ENCODE measurements at regions not wholly inside any gene's neighbourhood (a gene's known extent, or its start where the extent isn't known, plus 50 kb on each side); places are given as distances from the start of the nearest gene placed in this dataset.

DNA sequence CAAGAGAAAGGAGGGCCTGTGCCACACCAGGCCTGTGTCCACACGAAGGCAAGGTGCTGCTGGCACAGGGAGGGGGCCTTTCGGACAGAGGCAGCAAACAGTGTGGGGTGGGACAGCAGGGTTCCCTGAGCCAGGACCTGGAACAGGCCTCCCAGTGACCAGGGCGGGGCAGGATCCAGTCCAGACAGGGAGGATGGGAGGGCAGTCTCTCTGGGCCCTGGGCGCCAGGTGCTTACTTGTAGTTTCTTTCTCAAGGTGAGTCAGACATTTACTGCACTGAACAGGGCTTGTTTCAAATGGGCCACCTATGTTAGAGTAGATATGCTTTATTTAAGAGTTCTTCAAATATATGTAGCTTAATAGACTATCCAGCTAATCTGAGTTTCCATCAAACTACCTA is 52.8 kb upstream of the STUM start:
- no peak overlapping the region for H3K9ac ChIP-seq (ENCODE audit: insufficient read depth in 1 of 2, low read length in 2 of 2)
- TF ChIP-seq, protein P1, sequence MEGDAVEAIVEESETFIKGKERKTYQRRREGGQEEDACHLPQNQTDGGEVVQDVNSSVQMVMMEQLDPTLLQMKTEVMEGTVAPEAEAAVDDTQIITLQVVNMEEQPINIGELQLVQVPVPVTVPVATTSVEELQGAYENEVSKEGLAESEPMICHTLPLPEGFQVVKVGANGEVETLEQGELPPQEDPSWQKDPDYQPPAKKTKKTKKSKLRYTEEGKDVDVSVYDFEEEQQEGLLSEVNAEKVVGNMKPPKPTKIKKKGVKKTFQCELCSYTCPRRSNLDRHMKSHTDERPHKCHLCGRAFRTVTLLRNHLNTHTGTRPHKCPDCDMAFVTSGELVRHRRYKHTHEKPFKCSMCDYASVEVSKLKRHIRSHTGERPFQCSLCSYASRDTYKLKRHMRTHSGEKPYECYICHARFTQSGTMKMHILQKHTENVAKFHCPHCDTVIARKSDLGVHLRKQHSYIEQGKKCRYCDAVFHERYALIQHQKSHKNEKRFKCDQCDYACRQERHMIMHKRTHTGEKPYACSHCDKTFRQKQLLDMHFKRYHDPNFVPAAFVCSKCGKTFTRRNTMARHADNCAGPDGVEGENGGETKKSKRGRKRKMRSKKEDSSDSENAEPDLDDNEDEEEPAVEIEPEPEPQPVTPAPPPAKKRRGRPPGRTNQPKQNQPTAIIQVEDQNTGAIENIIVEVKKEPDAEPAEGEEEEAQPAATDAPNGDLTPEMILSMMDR (IDR thresholded peaks at IDR 0.05; ENCODE audit: control extremely low read depth, extremely low read depth): no peak
- no peak overlapping the region for H3K4me3 ChIP-seq
- ATAC-seq (ENCODE audit: insufficient read depth, low FRiP score): no peak
- no peaks in the 10 kb centered on the region for H3K9me3 ChIP-seq (ENCODE audit: control insufficient read depth in 4 of 4, insufficient read depth in 3 of 4, low read length in 3 of 4)
- no peak for DNase-seq
- no peak overlapping the region for H3K27ac ChIP-seq (ENCODE audit: low read depth in 1 of 2, low read length in 1 of 2)
- no peaks in the 10 kb centered on the region for H3K4me1 ChIP-seq (ENCODE audit: control insufficient read depth in 5 of 5, insufficient read depth in 5 of 5, low read length in 5 of 5)
- peaks cover 0 to 3% (median 0%) of the 10 kb centered on the region in 3 donors for H3K27me3 ChIP-seq (ENCODE audit: control insufficient read depth in 3 of 3, insufficient read depth in 3 of 3, low read length in 2 of 3)
- 90 to 94% methylated on average over 4 of the region's 4 CpGs for WGBS, 2 donors
- H3K36me3 ChIP-seq (ENCODE audit: control insufficient read depth in 4 of 4, insufficient read depth in 4 of 4, low read length in 4 of 4): no peaks in the 10 kb centered on the region

DNA sequence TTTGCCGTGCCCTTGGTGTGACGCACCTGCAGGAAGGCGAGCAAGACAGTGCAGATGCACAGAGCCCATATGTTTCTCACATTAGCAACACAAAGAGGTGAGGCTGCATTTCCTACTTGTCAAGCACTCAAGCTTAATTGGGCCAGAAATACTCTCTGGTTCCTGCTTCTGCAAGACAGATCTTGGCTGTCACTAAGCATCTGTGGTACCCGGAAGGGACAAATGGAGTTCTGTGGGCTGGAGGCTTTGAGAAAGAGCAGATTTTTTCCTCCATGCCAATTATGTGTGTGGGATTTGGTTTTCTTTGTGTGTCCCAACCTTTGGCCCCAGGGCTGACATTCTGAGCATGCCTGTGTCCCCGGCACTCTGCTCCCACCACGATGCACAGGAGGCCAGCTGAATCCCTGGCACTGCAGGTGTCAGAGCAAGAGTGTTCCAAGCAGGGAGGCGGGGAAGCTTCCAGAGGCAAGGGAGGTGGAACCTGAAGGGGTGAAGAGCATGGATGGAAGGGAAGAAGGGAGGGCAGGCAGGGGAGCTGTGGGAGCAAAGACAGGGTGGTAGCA is 52.0 kb upstream of the STUM start:
- 80 to 82% methylated on average over 7 of the region's 7 CpGs for WGBS, 2 donors
- TF ChIP-seq, protein P1 (IDR thresholded peaks at IDR 0.05; ENCODE audit: control extremely low read depth, extremely low read depth): no peak
- Histone ChIP-seq H3K9ac (ENCODE audit: insufficient read depth in 1 of 2, low read length in 2 of 2) (no peak overlapping the region), H3K27me3 (ENCODE audit: control insufficient read depth in 3 of 3, insufficient read depth in 3 of 3, low read length in 2 of 3) (peaks cover 0 to 3% (median 0%) of the 10 kb centered on the region in 3 donors), H3K4me3 (no peak overlapping the region), H3K9me3 (ENCODE audit: control insufficient read depth in 4 of 4, insufficient read depth in 3 of 4, low read length in 3 of 4) (no peaks in the 10 kb centered on the region), H3K27ac (ENCODE audit: low read depth in 1 of 2, low read length in 1 of 2) (no peak overlapping the region), H3K4me1 (ENCODE audit: control insufficient read depth in 5 of 5, insufficient read depth in 5 of 5, low read length in 5 of 5) (no peaks in the 10 kb centered on the region), H3K36me3 (ENCODE audit: control insufficient read depth in 4 of 4, insufficient read depth in 4 of 4, low read length in 4 of 4) (no peaks in the 10 kb centered on the region)
- DNase-seq (no peak), ATAC-seq (ENCODE audit: insufficient read depth, low FRiP score) (no peak)

DNA sequence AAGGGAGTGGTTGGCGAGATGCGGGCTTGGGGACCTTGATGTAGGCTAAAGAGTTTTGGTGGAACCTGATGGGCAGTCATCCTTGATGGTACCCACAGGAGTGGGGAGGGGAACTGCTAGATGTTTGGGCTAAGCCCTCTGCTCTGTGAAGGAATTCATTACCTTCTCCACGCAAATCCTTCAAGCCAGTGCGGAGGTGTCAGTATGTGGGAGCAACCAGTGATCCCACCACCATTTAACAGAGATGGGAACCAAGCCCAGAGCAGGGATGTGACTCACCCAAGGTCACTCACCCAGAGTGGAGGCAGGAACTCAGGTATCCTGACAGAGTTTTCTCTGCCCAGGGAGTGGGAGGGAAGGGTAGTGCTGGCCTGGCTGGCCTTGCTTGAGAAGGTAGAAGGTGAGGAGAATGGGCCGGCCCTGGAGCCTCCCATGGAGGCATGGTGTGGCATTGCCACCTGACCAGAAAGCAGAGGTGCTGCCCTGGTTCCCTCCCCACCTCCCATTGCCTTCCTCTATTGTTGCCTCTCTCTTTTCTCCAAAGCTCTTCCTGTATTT is 51.2 kb upstream of the STUM start:
- H3K36me3 ChIP-seq (ENCODE audit: control insufficient read depth in 4 of 4, insufficient read depth in 4 of 4, low read length in 4 of 4): no peaks in the 10 kb centered on the region
- DNase-seq: no peak
- TF ChIP-seq, protein P1 (IDR thresholded peaks at IDR 0.05; ENCODE audit: control extremely low read depth, extremely low read depth): no peak
- WGBS, 2 donors: 95 to 100% methylated on average over 5 of the region's 5 CpGs
- H3K27me3 ChIP-seq (ENCODE audit: control insufficient read depth in 3 of 3, insufficient read depth in 3 of 3, low read length in 2 of 3): peaks cover 0 to 3% (median 0%) of the 10 kb centered on the region in 3 donors
- H3K4me3 ChIP-seq: no peak overlapping the region
- H3K9ac ChIP-seq (ENCODE audit: insufficient read depth in 1 of 2, low read length in 2 of 2): no peak overlapping the region
- no peaks in the 10 kb centered on the region for H3K9me3 ChIP-seq (ENCODE audit: control insufficient read depth in 4 of 4, insufficient read depth in 3 of 4, low read length in 3 of 4)
- H3K27ac ChIP-seq (ENCODE audit: low read depth in 1 of 2, low read length in 1 of 2): no peak overlapping the region
- no peaks in the 10 kb centered on the region for H3K4me1 ChIP-seq (ENCODE audit: control insufficient read depth in 5 of 5, insufficient read depth in 5 of 5, low read length in 5 of 5)
- ATAC-seq (ENCODE audit: insufficient read depth, low FRiP score): no peak

All from lung (tissue), 11 donors.